CD4-positive, alpha-beta T cell treated with Interleukin-15 for 4 hours (primary cell): ENCODE measurements at regions not wholly inside any gene's neighbourhood (a gene's known extent, or its start where the extent isn't known, plus 50 kb on each side); places are given as distances from the start of the nearest gene placed in this dataset.

Experiments
- DNase-seq: peaks from one replicate; pipeline ENCODE4 v3.0.0-alpha.2; 2020; ENCODE audit warnings: low spot score

DNA sequence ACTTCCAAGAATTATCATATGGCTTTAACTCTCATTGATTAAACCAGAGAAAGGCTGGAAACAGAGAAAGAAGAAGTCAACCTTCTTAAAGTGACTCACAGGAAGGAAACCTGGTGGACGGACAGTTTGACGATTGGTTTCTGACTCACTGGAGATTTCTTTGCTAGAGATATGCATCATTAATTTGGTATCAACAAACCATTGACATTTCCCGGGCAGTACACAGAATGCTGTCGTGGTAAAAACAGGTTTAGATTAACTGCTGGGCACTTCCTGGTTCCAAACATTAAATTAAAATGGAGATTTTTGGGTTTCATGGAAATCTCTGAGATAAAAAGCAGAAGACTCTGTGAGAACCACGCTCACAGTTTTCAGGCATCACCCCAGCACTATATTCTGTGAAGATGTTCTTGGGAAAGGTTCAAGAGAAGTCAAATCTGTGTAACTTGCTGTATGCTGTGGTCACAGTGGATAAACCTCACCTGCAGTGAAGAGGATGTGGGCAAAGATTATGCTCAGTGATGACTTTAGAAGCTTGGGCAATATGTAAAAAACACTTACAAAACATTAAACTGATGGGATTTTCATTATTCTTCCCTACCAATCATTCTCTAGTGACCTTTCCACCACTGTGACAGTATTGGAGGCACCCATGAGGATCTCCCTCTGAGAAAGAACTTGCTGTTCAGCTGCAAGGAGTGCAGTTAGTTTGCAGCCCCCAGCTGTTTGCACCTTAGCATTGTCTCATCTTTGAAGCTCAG, 61.1 kb upstream of the CD44 start:
- DNase-seq = peak; percentile 88

- DNase-seq = no peak
Measured at GRCh38 chr11:35078470-35078735, 60.6 kb upstream of the CD44 start.

GRCh38 chr11:35079611-35080010, 59.4 kb upstream of the CD44 start:
- DNase-seq = no peak

GRCh38 chr11:35082321-35083180, 56.4 kb upstream of the CD44 start:
- peak; percentile 95 for DNase-seq

DNA sequence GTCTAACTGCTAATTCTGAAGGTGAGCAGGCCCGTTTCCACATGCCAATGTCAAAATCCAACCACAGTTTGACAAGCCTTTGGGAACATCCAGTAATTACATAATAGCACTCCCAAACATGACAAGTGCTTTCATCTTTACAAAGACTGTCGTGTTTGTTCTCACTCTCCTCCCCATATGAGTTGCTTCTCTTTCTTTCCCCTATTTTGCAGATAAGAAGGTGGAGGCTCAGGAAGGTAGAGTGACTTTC, 55.9 kb upstream of the CD44 start:
- no peak for DNase-seq

GRCh38 chr11:35083431-35084238, 55.3 kb upstream of the CD44 start:
- DNase-seq = peak; percentile 92

DNA sequence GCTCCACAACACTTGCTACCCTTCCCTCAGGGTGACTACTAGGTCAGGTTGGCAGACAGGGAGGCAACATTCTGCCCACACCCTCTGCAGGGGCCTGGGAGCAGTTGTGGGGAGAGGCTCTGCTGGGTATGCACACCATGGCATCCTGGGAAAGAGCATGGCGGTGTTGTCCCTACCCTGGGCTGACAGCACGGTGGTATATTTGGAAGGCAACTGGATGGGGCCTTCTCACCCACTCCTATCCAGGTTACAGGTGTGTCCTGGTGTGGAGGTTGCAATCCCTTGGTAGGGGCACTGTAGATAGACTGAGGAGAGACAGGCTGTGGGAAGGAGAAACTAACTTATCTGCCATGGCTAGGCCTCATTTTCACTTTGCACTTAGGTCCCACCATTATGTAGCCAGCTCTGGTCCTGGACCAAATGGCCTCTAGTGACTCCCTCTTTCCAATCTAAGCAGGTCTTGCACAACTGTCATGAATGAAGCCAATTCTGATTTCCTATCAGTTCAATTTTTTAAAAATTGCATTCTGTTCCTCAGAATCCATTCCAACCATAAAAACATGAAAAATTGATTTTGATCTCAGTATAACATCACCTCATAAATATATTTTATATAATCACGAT, 54.0 kb upstream of the CD44 start:
- no peak for DNase-seq

DNA sequence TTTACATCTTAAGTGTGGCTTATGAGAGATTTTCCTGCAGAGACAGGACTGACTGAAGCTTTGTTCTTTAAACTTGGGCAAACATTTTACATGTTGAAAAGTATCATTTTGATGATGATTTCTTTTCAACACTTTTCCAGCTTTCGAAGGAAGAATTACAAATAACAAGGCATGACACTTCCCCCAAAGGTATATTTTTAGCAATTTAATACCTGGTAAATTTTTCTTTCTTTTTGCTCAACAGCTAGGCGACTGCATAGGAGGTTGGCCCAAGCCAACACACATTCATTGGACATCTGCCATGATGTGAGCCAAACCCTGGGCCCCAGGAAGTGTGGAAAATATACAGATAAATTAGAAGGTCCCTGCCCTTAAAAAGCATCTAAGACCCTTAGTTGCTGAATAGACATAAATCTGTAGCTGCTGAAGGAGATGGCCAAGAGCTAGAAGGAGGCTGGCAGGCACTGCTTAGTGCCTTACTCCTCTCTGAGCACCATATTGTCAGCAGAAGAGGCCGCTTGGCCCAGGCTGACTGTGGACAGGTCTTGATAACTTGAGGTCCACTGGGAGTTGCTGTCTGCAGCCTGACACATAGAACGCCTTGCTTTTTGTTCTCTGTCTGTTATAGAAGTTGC, 53.3 kb upstream of the CD44 start:
- no peak for DNase-seq

DNA sequence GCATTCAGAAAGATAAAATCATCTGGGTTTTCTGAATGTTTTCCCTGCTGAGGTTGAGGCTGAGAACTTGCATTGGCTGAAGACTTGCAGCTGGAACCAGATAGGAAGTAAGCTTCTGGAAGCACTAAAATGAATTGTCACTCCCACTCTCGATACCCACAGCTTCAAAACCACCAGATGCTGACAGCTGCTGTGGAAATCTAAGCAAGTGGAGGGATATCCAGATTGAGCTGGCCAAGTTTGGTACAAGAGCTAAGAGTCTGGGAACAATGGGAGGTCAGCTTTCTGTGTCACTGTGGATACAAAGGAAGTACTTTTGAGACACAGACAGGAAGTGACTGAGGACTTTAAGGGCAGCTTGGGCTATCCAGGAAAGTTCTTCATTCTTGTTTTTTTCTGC, 51.3 kb upstream of the CD44 start:
- DNase-seq = no peak

DNA sequence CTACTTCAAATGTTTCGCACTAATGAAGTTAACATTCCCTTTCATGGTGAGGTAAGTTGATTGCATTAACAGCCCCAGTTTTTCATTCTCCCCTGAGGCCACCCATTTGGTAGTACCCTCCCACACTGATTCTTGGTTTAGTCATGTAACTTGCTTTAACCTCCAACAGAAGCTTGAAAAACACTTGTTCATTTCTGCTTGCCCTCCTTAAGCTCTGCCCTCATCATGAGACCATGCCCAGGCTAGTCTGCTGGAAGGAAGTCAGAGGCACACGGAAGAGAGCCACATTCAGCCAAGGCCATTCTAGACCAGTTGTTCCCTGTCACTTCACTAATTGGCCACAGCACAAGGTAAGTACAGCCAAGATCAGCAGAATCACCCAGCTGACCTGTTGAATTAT, 50.7 kb upstream of the CD44 start:
- DNase-seq = no peak

DNA sequence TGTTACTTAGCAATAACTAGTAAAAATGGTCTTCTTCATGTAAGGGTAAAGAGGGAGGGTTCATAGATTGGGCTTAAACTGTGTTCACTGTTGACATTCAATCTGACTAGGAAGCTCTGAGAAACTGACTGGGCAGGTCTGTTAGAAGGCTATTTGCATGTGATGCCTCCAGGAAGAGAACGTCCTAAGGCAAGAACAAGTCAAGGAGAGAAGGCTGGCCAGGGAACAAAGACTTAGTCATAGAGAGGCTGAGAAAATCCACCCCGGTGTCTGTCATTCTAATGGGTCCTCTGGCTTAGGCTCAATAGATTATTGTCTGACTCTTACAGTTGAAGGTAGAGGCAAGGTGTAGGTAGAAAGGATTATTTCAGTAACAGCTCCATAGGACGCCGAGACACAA, 50.3 kb upstream of the CD44 start:
- DNase-seq = no peak
